Osteocyte (in vitro differentiated cells): ENCODE measurements at regions not wholly inside any gene's neighbourhood (a gene's known extent, or its start where the extent isn't known, plus 50 kb on each side); places are given as distances from the start of the nearest gene placed in this dataset.

Source experiments
- DNase-seq: peaks from one replicate; pipeline ENCODE4 v3.0.0; 2021; ENCODE audit warnings: mixed read lengths; ENCODE audit not compliant: unreplicated experiment; ENCODE audit errors: extremely low spot score
- H3K27ac Mint-ChIP-seq: one replicate; pipeline ENCODE4 v1.8.0; 2021; ENCODE audit warnings: mild to moderate bottlenecking, mixed read lengths; ENCODE audit not compliant: unreplicated experiment
- H3K27me3 Mint-ChIP-seq: one replicate; pipeline ENCODE4 v1.8.0; 2021; ENCODE audit warnings: mixed read lengths; ENCODE audit not compliant: unreplicated experiment
- H3K36me3 Mint-ChIP-seq: one replicate; pipeline ENCODE4 v1.8.0; 2021; ENCODE audit warnings: mixed read lengths; ENCODE audit not compliant: unreplicated experiment
- H3K4me1 Mint-ChIP-seq: one replicate; pipeline ENCODE4 v1.8.0; 2021; ENCODE audit warnings: mixed read lengths; ENCODE audit not compliant: unreplicated experiment
- H3K4me3 Mint-ChIP-seq: one replicate; pipeline ENCODE4 v1.8.0; 2021; ENCODE audit warnings: mild to moderate bottlenecking, moderate library complexity, mixed read lengths; ENCODE audit not compliant: unreplicated experiment
- H3K9me3 Mint-ChIP-seq: one replicate; pipeline ENCODE4 v1.8.0; 2021; ENCODE audit warnings: mixed read lengths; ENCODE audit not compliant: unreplicated experiment
- CTCF ChIP-seq: fragments of 200-600 bp; sonication (generic); IDR thresholded peaks from 2 replicates; pipeline ENCODE4 v1.5.0; 2021; ENCODE audit warnings: antibody characterized with exemption, mild to moderate bottlenecking, moderate library complexity

- H3K36me3 Mint-ChIP-seq: no peaks in the 10 kb centered on the region
- no peak for DNase-seq
- H3K9me3 Mint-ChIP-seq: peaks cover 28% of the 10 kb centered on the region
- no peak overlapping the region for H3K27ac Mint-ChIP-seq
- H3K27me3 Mint-ChIP-seq: no peaks in the 10 kb centered on the region
- no peaks in the 10 kb centered on the region for H3K4me1 Mint-ChIP-seq
- TF ChIP-seq CTCF: no peak
- H3K4me3 Mint-ChIP-seq: no peak overlapping the region
Measured at GRCh38 chr14:40292664-40293063, 860.4 kb upstream of the FBXO33 start.

- Mint-ChIP-seq H3K27ac (no peak overlapping the region), H3K9me3 (peaks cover 6% of the 10 kb centered on the region), H3K27me3 (no peaks in the 10 kb centered on the region), H3K36me3 (no peaks in the 10 kb centered on the region), H3K4me1 (no peaks in the 10 kb centered on the region), H3K4me3 (no peak overlapping the region)
- no peak for DNase-seq
- no peak for TF ChIP-seq CTCF
Measured at GRCh38 chr14:40282196-40282595, 850.0 kb upstream of the FBXO33 start.

GRCh38 chr14:40280652-40281051, 848.4 kb upstream of the FBXO33 start:
- Mint-ChIP-seq H3K27ac (no peak overlapping the region), H3K4me1 (no peaks in the 10 kb centered on the region), H3K9me3 (peaks cover 10% of the 10 kb centered on the region), H3K4me3 (no peak overlapping the region), H3K27me3 (no peaks in the 10 kb centered on the region), H3K36me3 (no peaks in the 10 kb centered on the region)
- TF ChIP-seq CTCF: no peak
- no peak for DNase-seq

- TF ChIP-seq CTCF: no peak
- Mint-ChIP-seq H3K27ac (no peak overlapping the region), H3K4me1 (no peaks in the 10 kb centered on the region), H3K27me3 (no peaks in the 10 kb centered on the region), H3K9me3 (peaks cover 11% of the 10 kb centered on the region), H3K4me3 (no peak overlapping the region), H3K36me3 (no peaks in the 10 kb centered on the region)
- DNase-seq: no peak
Measured at GRCh38 chr14:40273417-40273816, 841.2 kb upstream of the FBXO33 start.

GRCh38 chr14:40271480-40271879, 839.2 kb upstream of the FBXO33 start:
- no peaks in the 10 kb centered on the region for H3K27me3 Mint-ChIP-seq
- peaks cover 8% of the 10 kb centered on the region for H3K9me3 Mint-ChIP-seq
- no peak overlapping the region for H3K4me3 Mint-ChIP-seq
- no peaks in the 10 kb centered on the region for H3K36me3 Mint-ChIP-seq
- DNase-seq: no peak
- H3K27ac Mint-ChIP-seq: no peak overlapping the region
- H3K4me1 Mint-ChIP-seq: no peaks in the 10 kb centered on the region
- no peak for TF ChIP-seq CTCF
